H7 (cell line): ENCODE measurements at regions not wholly inside any gene's neighbourhood (a gene's known extent, or its start where the extent isn't known, plus 50 kb on each side); places are given as distances from the start of the nearest gene placed in this dataset.

ENCODE experiments used
- DNase-seq: peaks from one replicate; pipeline ENCODE4 v3.0.0; 2012
- H3K27me3 ChIP-seq: 2 replicates; pipeline ENCODE4 v1.6.0; 2011; ENCODE audit warnings: mild to moderate bottlenecking, low read length; ENCODE audit not compliant: control insufficient read depth, insufficient read depth
- H3K36me3 ChIP-seq: replicated peaks from 2 replicates; pipeline ENCODE4 v1.5.1; 2011; ENCODE audit warnings: low read length; ENCODE audit not compliant: control insufficient read depth, insufficient read depth
- H3K4me3 ChIP-seq: 2 replicates; pipeline ENCODE4 v1.5.1; 2011; ENCODE audit warnings: low read depth, mild to moderate bottlenecking, control low read depth, low read length, moderate library complexity; ENCODE audit not compliant: insufficient read depth

DNA sequence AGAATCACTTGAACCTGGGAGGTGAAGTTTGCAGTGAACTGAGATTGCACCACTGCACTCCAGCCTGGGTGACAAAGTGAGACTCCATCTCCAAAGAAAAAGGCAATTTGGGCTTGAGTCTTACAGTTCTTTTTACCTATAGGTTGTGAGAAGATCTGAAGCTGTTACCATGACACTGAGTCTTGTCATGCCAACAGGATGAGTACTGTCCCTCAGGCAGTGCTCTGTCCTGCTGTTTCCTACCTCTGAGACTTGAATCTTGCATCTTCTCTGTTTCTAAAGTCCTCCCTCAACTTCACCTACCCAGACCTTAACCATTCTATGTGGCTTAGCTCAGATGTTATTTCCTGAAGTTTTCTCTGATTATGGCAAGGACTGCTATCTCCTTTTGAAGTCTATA, 400.8 kb upstream of the PRICKLE1 start:
- Histone ChIP-seq H3K36me3 (no peaks in the 10 kb centered on the region), H3K4me3 (no peak overlapping the region)
- DNase-seq, result no peak

DNA sequence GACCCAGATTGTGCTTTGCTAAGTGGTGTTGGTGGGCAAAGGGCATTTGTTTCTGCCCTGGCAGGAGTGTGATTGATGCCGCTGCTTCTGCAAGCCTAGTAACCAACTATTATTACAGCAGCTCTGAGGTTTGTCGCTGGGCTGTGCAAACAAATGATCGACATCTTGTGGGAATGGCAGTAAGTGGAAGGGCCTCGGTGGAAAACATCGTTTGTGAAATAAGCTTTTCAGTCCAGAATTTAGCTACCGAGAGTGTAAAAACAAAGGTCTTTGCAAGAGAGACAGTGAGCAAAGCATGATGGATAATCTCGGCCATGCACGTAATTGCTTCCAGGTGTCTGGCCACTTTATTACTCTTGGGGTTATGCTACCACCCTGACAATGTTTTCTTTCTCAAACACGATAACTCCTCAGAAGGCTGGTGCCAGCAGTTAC, 397.7 kb upstream of the PRICKLE1 start:
- Histone ChIP-seq H3K27me3 (no peaks in the 10 kb centered on the region), H3K36me3 (no peaks in the 10 kb centered on the region), H3K4me3 (no peak overlapping the region)
- DNase-seq, result no peak

More for the DNA sequence above, 400.8 kb upstream of the PRICKLE1 start:
- no peaks in the 10 kb centered on the region for H3K27me3 ChIP-seq

DNA sequence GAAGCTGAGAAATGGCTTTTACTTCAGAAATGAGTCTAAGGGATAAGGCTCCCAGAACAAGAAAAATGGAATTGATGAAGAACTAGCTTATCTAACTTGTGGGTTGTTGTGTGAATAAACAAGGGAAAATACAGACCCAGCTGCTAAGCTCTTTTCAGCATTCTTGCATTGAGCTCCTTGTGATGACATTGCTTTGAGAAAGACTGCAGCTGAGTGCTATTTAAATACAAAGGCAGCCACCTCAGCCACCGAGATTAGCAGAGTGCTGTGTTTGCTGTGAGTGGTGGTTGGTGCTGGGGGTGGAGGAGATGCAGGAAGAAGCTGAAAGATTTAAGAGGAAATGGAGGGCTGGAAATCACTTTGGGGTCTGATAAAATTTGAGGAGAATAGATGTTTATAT, 396.0 kb upstream of the PRICKLE1 start:
- H3K4me3 ChIP-seq, result no peak overlapping the region
- peak; percentile 40 for DNase-seq
- H3K36me3 ChIP-seq, result no peaks in the 10 kb centered on the region
- H3K27me3 ChIP-seq, result no peaks in the 10 kb centered on the region

GRCh38 chr12:42982828-42983227, 393.3 kb upstream of the PRICKLE1 start:
- no peak overlapping the region for H3K4me3 ChIP-seq
- H3K36me3 ChIP-seq, result no peaks in the 10 kb centered on the region
- H3K27me3 ChIP-seq, result no peaks in the 10 kb centered on the region
- no peak for DNase-seq

- DNase-seq, result no peak
- no peaks in the 10 kb centered on the region for H3K36me3 ChIP-seq
- no peak overlapping the region for H3K4me3 ChIP-seq
- no peaks in the 10 kb centered on the region for H3K27me3 ChIP-seq
These were observed 391.8 kb upstream of the PRICKLE1 start for GRCh38 chr12:42981379-42981778.

- Histone ChIP-seq H3K27me3 (no peaks in the 10 kb centered on the region), H3K4me3 (no peak overlapping the region), H3K36me3 (no peaks in the 10 kb centered on the region)
- no peak for DNase-seq
These were observed 390.9 kb upstream of the PRICKLE1 start for GRCh38 chr12:42980441-42980840.

GRCh38 chr12:42979746-42980145, 390.2 kb upstream of the PRICKLE1 start:
- H3K27me3 ChIP-seq, result no peaks in the 10 kb centered on the region
- DNase-seq, result no peak
- no peak overlapping the region for H3K4me3 ChIP-seq

DNA sequence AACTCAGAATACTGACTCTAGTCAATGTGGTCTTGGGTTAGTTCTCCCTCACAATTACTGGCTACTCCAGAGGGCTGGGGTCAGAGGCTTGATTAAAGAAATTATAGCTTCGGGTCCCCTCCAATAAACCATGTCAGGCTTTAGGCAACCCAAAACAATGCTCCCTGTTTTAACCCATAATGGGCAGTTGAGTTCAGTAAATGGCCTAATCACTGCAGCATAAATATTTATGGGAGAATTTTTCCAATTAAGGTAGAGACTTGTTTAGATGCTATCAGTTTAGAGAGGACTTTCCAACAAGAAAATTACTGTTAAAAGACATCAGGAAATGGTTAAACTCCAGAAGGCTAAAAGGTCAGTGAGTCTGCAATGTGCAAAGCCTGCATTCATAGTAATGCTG, 389.2 kb upstream of the PRICKLE1 start:
- no peaks in the 10 kb centered on the region for H3K27me3 ChIP-seq
- H3K4me3 ChIP-seq, result no peak overlapping the region
- no peaks in the 10 kb centered on the region for H3K36me3 ChIP-seq
- no peak for DNase-seq

More at GRCh38 chr12:42979746-42980145, 390.2 kb upstream of the PRICKLE1 start:
- no peaks in the 10 kb centered on the region for H3K36me3 ChIP-seq

- DNase-seq, result no peak
These were observed 388.1 kb upstream of the PRICKLE1 start for GRCh38 chr12:42977451-42978230.

GRCh38 chr12:42976620-42977019, 387.1 kb upstream of the PRICKLE1 start:
- Histone ChIP-seq H3K4me3 (no peak overlapping the region), H3K36me3 (no peaks in the 10 kb centered on the region), H3K27me3 (no peaks in the 10 kb centered on the region)
- DNase-seq, result no peak

More at GRCh38 chr12:42977451-42978230, 388.1 kb upstream of the PRICKLE1 start:
- no peak overlapping the region for H3K4me3 ChIP-seq
- H3K27me3 ChIP-seq, result no peaks in the 10 kb centered on the region
- no peaks in the 10 kb centered on the region for H3K36me3 ChIP-seq

- no peak for DNase-seq
These were observed 386.6 kb upstream of the PRICKLE1 start for GRCh38 chr12:42976122-42976521.

GRCh38 chr12:42969355-42969754, 379.8 kb upstream of the PRICKLE1 start:
- DNase-seq, result no peak
- Histone ChIP-seq H3K4me3 (no peak overlapping the region), H3K36me3 (no peaks in the 10 kb centered on the region), H3K27me3 (no peaks in the 10 kb centered on the region)

More at GRCh38 chr12:42976122-42976521, 386.6 kb upstream of the PRICKLE1 start:
- Histone ChIP-seq H3K4me3 (no peak overlapping the region), H3K36me3 (no peaks in the 10 kb centered on the region), H3K27me3 (no peaks in the 10 kb centered on the region)

- no peak for DNase-seq
- Histone ChIP-seq H3K27me3 (no peaks in the 10 kb centered on the region), H3K36me3 (no peaks in the 10 kb centered on the region), H3K4me3 (no peak overlapping the region)
These were observed 378.9 kb upstream of the PRICKLE1 start for GRCh38 chr12:42968426-42968825.

DNA sequence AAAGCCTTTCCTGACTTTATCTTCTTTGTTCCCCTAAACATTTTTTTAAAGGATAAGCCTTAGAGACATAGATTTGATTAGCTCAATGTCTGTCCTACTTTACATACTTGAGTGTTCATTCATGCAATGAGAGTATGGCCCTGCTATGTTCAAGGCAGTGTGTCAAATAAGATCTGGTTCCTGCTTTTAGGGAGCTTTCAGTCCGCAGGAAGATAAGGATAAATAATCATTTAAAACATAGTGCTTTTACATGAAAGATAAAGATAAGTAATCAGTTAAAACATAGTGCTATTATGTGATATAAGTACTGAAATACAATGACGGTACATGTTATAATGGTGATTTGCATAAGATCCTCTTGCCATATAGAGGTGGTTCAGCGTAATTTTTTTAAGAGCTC, 378.3 kb upstream of the PRICKLE1 start:
- no peak for DNase-seq
- Histone ChIP-seq H3K36me3 (no peaks in the 10 kb centered on the region), H3K4me3 (no peak overlapping the region), H3K27me3 (no peaks in the 10 kb centered on the region)

DNA sequence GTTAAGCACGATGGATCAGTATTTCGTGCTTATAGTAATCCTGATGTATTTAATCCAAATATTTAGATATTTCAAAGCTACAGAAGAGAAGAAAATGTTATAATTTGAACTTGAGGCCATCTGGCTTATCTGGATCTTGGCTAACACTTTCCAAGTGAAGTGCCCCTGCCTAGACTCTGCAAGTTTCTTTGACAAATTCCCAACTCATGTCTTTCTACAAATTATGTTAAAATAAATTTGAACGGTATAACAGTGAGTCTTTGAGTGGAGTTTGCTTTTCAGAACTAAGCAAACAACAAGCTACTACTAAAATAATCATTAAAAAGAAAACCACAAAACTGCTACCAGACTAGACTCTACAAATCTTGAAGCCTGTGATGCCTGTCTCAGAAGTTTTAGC, 374.4 kb upstream of the PRICKLE1 start:
- no peak for DNase-seq

More for the DNA sequence above, 374.4 kb upstream of the PRICKLE1 start:
- no peaks in the 10 kb centered on the region for H3K27me3 ChIP-seq
- H3K36me3 ChIP-seq, result no peaks in the 10 kb centered on the region
- H3K4me3 ChIP-seq, result no peak overlapping the region
